ENCODE measurements at regions not wholly inside any gene's neighbourhood (a gene's known extent, or its start where the extent isn't known, plus 50 kb on each side); places are given as distances from the start of the nearest gene placed in this dataset.

- no peak for DNase-seq
Observed at GRCh38 chr6:12423832-12424231, 133.7 kb downstream of the EDN1 start.

DNA sequence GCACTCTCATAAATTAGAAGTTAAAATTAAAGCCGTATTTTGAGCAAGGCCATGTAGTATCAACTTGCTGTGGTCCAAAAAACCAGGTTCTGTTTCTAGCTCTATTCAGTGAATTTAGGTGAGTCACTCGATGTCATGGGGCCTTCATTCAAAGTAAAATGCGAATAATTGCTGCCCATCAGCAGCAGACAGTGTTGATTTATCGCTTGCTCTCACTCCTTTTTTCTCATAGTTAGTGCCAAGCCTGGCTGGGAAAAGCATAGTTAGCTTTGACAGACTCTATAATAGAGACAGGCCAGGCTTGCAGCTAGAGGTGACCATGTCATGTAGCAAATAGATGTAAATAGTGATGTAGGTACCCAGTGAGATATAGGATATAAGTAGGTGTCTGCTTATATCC is 136.0 kb downstream of the EDN1 start:
- DNase-seq: no peak

DNA sequence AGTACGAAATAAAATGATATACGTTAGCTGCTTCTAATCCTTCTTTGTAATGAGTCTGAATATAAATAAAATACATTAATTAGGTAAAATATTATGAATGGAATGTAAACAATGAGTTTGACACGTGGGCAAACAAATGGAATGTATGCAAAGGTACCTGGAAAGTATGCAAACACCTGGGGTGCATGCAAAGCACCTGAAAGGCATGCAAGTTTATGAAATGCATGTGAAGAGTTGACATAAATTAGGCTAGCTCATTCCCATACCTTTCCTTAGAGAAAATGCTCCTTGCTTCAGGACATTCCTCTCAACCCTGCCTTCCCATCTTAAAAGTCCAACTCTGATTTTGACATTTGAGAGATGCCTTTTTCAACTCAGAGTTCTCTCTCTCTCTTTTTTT is 140.9 kb downstream of the EDN1 start:
- DNase-seq: no peak

DNA sequence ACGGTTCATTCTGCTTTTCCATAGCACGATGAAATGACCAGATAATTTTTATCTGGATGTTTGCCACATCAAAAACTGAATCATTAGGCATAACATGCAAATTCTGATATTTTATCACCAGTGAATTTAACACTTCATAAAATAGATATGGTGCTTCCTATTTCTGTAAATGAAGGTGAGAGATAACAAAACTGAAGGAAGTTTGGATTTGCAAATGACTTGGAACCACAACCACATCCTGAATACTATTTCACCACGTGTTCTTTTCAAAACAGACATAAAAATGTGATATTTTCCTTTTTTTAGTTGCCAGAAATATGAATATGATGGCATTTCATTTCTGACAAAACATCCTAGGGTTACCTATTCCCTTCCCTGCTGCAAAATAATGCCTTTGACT is 146.1 kb downstream of the EDN1 start:
- DNase-seq: no peak

- DNase-seq: no peak
Observed at GRCh38 chr6:12436683-12437082, 146.5 kb downstream of the EDN1 start.

DNA sequence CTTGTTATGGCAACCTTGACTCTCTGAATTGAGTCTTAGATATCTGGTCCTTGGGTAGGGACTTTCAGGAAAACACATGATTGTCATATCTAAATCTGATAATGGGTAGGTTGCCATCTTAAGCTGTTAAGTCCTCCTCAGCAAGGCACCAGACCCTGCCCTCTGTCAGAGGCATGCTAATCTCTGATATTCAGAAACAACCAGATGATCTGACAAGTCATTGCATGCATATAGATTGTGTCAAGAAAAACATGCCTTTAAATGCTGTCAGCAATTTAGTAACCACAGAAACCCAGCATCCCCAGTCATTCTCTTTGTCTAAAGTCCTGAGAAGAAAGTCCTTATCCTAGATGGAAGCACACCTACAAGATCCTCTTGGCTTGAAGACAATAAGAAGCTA is 149.1 kb downstream of the EDN1 start:
- no peak for DNase-seq

- DNase-seq: no peak
Observed at GRCh38 chr6:12440981-12441380, 150.8 kb downstream of the EDN1 start.

- DNase-seq: no peak
Observed at GRCh38 chr6:12442455-12442854, 152.3 kb downstream of the EDN1 start.

GRCh38 chr6:12446394-12446793 is 156.2 kb downstream of the EDN1 start:
- DNase-seq: no peak

DNA sequence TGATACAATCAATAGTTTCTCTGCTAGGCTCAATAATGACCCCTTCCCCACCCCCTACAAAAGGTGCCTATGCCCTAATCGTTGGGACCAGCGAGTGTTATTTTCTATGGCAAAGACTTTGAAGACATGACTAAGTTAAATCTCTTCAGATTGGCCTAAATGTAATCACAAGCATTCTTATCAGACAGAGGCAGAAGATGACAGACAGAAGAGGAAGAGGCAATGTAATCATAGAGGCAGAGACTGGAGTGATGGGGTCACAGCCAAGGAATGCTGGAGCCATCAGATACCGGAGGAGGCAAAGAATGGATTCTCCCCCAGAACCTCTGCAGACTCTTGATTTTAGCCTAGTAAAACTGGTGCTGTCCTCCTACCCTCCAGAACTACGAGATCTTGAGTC is 159.3 kb downstream of the EDN1 start:
- no peak for DNase-seq

DNA sequence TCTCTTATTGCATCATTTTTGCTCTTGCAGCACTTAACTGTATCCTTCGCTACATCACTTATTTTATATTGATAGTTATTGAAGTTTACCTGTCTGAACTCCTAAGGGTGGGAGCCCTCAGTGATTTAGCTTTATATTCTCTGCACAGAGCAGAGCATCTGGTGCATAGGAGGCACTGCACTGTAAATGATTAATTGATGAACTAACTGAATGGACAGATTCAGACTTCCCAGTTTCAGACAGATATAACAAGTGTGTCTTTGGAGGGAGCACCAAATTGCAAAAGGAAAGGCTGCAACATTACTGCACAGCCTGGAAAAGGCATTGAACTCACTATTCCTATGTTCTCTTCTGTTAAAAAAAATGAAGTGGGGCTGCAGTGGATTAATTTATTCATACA is 160.3 kb downstream of the EDN1 start:
- DNase-seq: no peak

- no peak for DNase-seq
Observed at GRCh38 chr6:12456343-12456742, 166.2 kb downstream of the EDN1 start.

- DNase-seq: no peak
Observed at GRCh38 chr6:12457094-12457493, 166.9 kb downstream of the EDN1 start.

DNA sequence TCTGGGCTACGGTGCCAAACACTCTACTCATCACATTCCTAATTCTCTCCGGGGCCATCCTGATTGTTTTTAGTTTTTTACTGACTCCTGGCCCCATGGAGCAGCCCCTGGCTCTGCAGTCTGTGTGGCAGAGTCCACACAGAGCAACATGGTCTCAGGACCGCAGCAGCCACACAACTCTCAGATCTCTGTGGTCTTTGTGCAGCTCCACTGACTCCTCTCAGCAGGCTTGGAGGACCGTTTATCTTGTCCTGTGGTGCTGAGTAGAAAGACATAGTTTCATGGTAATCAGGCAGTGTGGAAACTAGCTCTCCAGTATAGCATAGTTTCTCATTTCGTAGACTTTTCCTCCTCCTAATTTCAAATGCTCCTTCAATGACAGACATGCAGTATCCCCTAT is 168.4 kb downstream of the EDN1 start:
- no peak for DNase-seq

DNA sequence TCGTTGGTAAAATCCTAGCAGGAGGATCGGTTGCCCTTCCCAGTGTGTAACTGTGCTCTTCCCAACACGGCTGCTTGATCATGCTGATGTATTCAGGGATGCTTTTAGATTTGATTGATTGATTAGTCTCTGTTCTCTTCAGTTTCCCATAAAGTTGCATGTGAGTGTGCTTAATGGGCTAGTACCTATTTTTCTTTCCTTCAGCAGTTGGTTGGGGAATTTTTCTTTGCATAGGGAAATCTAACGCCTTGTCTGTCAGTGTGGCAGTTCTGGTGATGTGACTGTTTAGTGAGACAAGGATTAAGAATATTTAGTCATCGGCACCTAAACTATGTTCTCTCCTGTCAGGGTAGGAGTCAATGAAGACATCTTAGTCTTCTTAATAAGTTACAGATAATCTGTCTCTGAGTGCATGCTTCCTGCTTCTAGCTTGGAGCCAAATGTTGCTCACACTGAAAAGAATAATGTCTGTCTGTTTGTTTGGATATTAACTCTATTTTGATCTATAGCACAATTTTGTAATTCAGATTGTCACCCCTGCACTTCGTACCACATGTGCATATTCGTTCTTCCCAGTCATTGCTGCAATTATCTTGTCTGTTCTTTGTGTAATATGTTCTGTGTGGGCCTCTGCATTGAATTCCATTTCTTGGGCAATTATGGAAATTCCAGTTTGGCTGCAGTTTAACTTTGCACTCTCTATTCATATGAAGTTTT is 169.9 kb downstream of the EDN1 start:
- no peak for DNase-seq

GRCh38 chr6:12467706-12468670 is 177.8 kb downstream of the EDN1 start:
- no peak for DNase-seq

DNA sequence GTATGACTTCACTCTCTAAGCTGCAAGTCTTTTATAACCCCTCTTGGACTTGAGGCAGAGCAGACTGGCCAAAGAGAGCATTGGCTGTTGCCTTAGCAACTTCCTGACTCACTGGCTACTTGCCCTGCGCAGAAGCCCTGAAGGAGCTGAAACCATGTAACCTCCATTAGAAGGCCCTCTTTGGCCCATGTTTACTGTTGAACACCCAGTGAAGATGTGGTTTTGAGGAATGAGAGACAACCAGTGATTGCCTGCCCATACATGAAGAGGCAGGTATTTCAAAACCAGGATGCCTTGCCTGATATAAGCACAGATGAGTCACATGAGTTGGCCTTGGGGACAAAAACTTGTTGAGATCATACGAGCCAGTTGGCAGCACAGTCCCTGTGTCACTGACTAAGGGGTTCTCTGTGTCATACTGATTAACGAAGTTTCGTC is 182.5 kb downstream of the EDN1 start:
- peak; percentile 40 for DNase-seq

DNA sequence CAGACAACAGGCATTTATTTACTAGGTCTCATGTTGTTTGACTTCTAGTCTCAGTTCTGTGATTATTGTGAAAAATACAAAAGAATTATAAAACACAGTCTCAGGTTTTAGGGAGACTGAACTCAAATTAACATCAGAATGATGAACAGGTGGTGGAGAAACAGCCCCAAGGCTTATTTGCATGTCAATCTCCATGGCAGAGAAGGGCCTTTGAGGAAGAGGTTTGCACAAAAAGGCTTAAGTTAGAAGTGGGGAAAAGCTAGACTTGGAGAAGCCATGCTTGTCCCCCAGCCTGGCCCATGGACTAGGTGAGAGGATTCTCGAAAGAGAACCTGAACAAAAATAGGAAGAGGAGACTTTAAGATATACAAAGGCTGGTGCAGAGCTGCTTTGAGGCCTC is 183.3 kb downstream of the EDN1 start:
- DNase-seq: no peak

GRCh38 chr6:12474167-12475140 is 184.3 kb downstream of the EDN1 start:
- no peak for DNase-seq

DNA sequence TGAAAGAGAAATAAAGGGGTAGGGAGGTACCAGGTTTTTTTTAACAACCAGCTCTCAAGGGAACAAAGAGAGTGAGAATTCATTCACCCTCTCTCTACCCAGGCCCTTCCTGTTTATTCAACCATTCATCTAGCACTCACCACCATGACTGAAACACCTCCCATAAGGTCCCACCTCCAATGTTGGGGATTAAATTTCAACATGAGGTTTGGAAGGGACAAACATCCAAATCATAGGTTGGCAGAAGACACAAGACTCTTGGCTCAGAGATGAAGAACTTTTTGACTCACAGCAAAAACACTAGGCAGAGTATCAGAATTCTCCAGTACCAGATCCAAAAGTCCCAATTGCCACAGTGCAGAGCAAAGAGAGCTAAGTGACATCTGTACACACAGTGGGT is 186.3 kb downstream of the EDN1 start:
- DNase-seq: no peak

- DNase-seq: no peak
Observed at GRCh38 chr6:12477616-12478015, 187.5 kb downstream of the EDN1 start.

DNA sequence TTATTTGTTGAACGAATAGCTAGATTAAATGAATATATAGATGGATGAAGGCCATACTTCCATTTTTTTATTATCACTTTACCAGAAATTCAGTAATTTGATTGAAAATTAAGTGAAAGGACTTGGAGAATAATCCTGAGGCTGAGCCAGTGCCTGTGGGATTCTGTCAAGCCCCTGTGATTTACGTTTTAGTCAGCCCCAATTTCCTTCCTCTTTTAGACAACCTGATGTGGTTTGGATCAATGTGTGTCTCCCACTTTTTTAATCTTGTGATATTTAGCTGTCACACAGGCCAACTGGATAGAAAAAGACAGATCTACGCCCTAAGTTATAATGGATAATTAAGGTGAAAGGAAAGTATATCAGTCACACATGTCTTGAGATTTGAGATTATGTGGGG is 188.8 kb downstream of the EDN1 start:
- DNase-seq: no peak

GRCh38 chr6:12479451-12479850 is 189.3 kb downstream of the EDN1 start:
- DNase-seq: no peak

Data from hindlimb muscle (tissue), 1 donor.